ENCODE measurements at regions not wholly inside any gene's neighbourhood (a gene's known extent, or its start where the extent isn't known, plus 50 kb on each side); places are given as distances from the start of the nearest gene placed in this dataset.

GRCh38 chr5:158393457-158393856 is 534.5 kb upstream of the CLINT1 start:
- no peak for DNase-seq

GRCh38 chr5:158392753-158393152 is 533.8 kb upstream of the CLINT1 start:
- DNase-seq, result no peak

- no peak for DNase-seq
Observed at GRCh38 chr5:158390577-158390976, 531.6 kb upstream of the CLINT1 start.

- DNase-seq, result no peak
Observed at GRCh38 chr5:158389786-158390185, 530.8 kb upstream of the CLINT1 start.

- DNase-seq, result no peak
Observed at GRCh38 chr5:158388021-158388420, 529.1 kb upstream of the CLINT1 start.

GRCh38 chr5:158387499-158387898 is 528.6 kb upstream of the CLINT1 start:
- DNase-seq, result no peak

GRCh38 chr5:158385982-158386381 is 527.0 kb upstream of the CLINT1 start:
- DNase-seq, result no peak

GRCh38 chr5:158384535-158385481 is 525.9 kb upstream of the CLINT1 start:
- no peak for DNase-seq

GRCh38 chr5:158383486-158383885 is 524.5 kb upstream of the CLINT1 start:
- no peak for DNase-seq

GRCh38 chr5:158382473-158382872 is 523.5 kb upstream of the CLINT1 start:
- DNase-seq, result no peak

GRCh38 chr5:158381614-158382160 is 522.7 kb upstream of the CLINT1 start:
- DNase-seq, result no peak

- no peak for DNase-seq
Observed at GRCh38 chr5:158380661-158381060, 521.7 kb upstream of the CLINT1 start.

GRCh38 chr5:158378931-158379330 is 520.0 kb upstream of the CLINT1 start:
- DNase-seq, result no peak

GRCh38 chr5:158376679-158377078 is 517.7 kb upstream of the CLINT1 start:
- DNase-seq, result no peak

GRCh38 chr5:158375531-158375930 is 516.6 kb upstream of the CLINT1 start:
- no peak for DNase-seq

- DNase-seq, result no peak
Observed at GRCh38 chr5:158373608-158374395, 514.9 kb upstream of the CLINT1 start.

GRCh38 chr5:158369241-158369640 is 510.3 kb upstream of the CLINT1 start:
- DNase-seq, result no peak

- DNase-seq, result no peak
Observed at GRCh38 chr5:158368686-158369085, 509.7 kb upstream of the CLINT1 start.

- DNase-seq, result no peak
Observed at GRCh38 chr5:158364367-158364766, 505.4 kb upstream of the CLINT1 start.

GRCh38 chr5:158354958-158355357 is 496.0 kb upstream of the CLINT1 start:
- no peak for DNase-seq

- DNase-seq, result no peak
Observed at GRCh38 chr5:158351485-158352125, 492.7 kb upstream of the CLINT1 start.

GRCh38 chr5:158349987-158350386 is 491.0 kb upstream of the CLINT1 start:
- no peak for DNase-seq

GRCh38 chr5:158344376-158344775 is 485.4 kb upstream of the CLINT1 start:
- no peak for DNase-seq

Data from activated naive CD4-positive, alpha-beta T cell (primary cell).